Suprapubic skin (tissue), 4 donors: ENCODE measurements at regions not wholly inside any gene's neighbourhood (a gene's known extent, or its start where the extent isn't known, plus 50 kb on each side); places are given as distances from the start of the nearest gene placed in this dataset.
A peak's percentile ranks its signal among the peaks of the same experiment; 100 is the strongest.

ENCODE experiments used
- DNase-seq, 2 donors: peaks; one replicate each; pipeline ENCODE4 v3.0.0-alpha.2; 2019; ENCODE audit warnings: low spot score in 2 of 2
- H3K27ac ChIP-seq: fragments of 200-600 bp; sonication (generic); one replicate; pipeline ENCODE4 v1.5.1; 2019
- H3K27me3 ChIP-seq: fragments of 200-600 bp; sonication (generic); one replicate; pipeline ENCODE4 v1.5.1; 2019
- H3K36me3 ChIP-seq: fragments of 200-600 bp; sonication (generic); one replicate; pipeline ENCODE4 v1.5.1; 2019
- H3K4me1 ChIP-seq: fragments of 200-600 bp; sonication (generic); one replicate; pipeline ENCODE4 v1.5.1; 2019
- H3K4me3 ChIP-seq: fragments of 200-600 bp; sonication (generic); one replicate; pipeline ENCODE4 v1.5.1; 2019; ENCODE audit warnings: mild to moderate bottlenecking
- H3K9me3 ChIP-seq: fragments of 200-600 bp; sonication (generic); one replicate; pipeline ENCODE4 v1.5.1; 2019
- CTCF ChIP-seq, 2 donors: fragments of 200-600 bp in 1 of 2; fragments of 450-650 bp in 1 of 2; sonication (generic) in 1 of 2; IDR thresholded peaks; one replicate each; pipeline ENCODE4 v1.5.1; 2016 to 2019; ENCODE audit warnings: antibody characterized with exemption in 2 of 2, mild to moderate bottlenecking in 1 of 2, moderate library complexity in 1 of 2
- EP300 ChIP-seq: sonication (generic); formaldehyde crosslinking; IDR thresholded peaks from one replicate; pipeline ENCODE4 v1.6.1; 2017; ENCODE audit warnings: antibody characterized with exemption
- POLR2A ChIP-seq, 2 donors: fragments of 450-650 bp; IDR thresholded peaks; one replicate each; pipeline ENCODE4 v1.6.1; 2017; ENCODE audit warnings: antibody characterized with exemption in 2 of 2, mild to moderate bottlenecking in 2 of 2, moderate library complexity in 2 of 2
- POLR2AphosphoS5 ChIP-seq, 3 donors: sonication (generic); formaldehyde crosslinking; IDR thresholded peaks; one replicate each; pipeline ENCODE4 v1.6.1; 2017; ENCODE audit warnings: antibody characterized with exemption in 3 of 3
- WGBS: methylation state at CpG from one replicate; pipeline ENCODE4 v1.1.5; 2018; 5-methylcytosine and 5-hydroxymethylcytosine counted together

- Histone ChIP-seq H3K27me3 (no peaks in the 10 kb centered on the region), H3K9me3 (no peaks in the 10 kb centered on the region), H3K4me3 (no peak overlapping the region), H3K4me1 (no peaks in the 10 kb centered on the region), H3K27ac (no peak overlapping the region), H3K36me3 (peaks cover 23% of the 10 kb centered on the region)
- TF ChIP-seq EP300 (no peak), POLR2AphosphoS5 (IDR thresholded peaks at IDR 0.05) (no peak), POLR2A (IDR thresholded peaks at IDR 0.05) (no peak), CTCF (IDR thresholded peaks at IDR 0.05) (no peak)
- DNase-seq: no peak
- 78% methylated on average over 9 of the region's 9 CpGs for WGBS
These were observed 52.5 kb downstream of the EPRS1 start for GRCh38 chr1:219993554-219994433.

- peaks cover 38% of the 10 kb centered on the region for H3K36me3 ChIP-seq
- H3K4me1 ChIP-seq: no peaks in the 10 kb centered on the region
- no peak for TF ChIP-seq CTCF (IDR thresholded peaks at IDR 0.05)
- no peak for TF ChIP-seq POLR2AphosphoS5 (IDR thresholded peaks at IDR 0.05)
- no peak for TF ChIP-seq POLR2A (IDR thresholded peaks at IDR 0.05)
- TF ChIP-seq EP300: no peak
- no peaks in the 10 kb centered on the region for H3K9me3 ChIP-seq
- DNase-seq: no peak
- H3K27ac ChIP-seq: no peak overlapping the region
- 89% methylated on average over 2 of the region's 2 CpGs for WGBS
- no peaks in the 10 kb centered on the region for H3K27me3 ChIP-seq
- no peak overlapping the region for H3K4me3 ChIP-seq
These were observed 54.4 kb downstream of the EPRS1 start for GRCh38 chr1:219991919-219992318.

- H3K9me3 ChIP-seq: no peaks in the 10 kb centered on the region
- no peaks in the 10 kb centered on the region for H3K27me3 ChIP-seq
- WGBS: 50% methylated on average over 3 of the region's 3 CpGs
- H3K4me3 ChIP-seq: no peak overlapping the region
- TF ChIP-seq POLR2AphosphoS5 (IDR thresholded peaks at IDR 0.05) (no peak), POLR2A (IDR thresholded peaks at IDR 0.05) (no peak), CTCF (IDR thresholded peaks at IDR 0.05) (no peak), EP300 (no peak)
- no peaks in the 10 kb centered on the region for H3K4me1 ChIP-seq
- peaks cover 38% of the 10 kb centered on the region for H3K36me3 ChIP-seq
- no peak for DNase-seq
- H3K27ac ChIP-seq: no peak overlapping the region
These were observed 54.8 kb downstream of the EPRS1 start for GRCh38 chr1:219991511-219991810.

GRCh38 chr1:219990782-219991510 is 55.4 kb downstream of the EPRS1 start:
- no peak for DNase-seq
- no peaks in the 10 kb centered on the region for H3K27me3 ChIP-seq
- WGBS: 39% methylated on average over 2 of the region's 2 CpGs

More at GRCh38 chr1:219990782-219991510, 55.4 kb downstream of the EPRS1 start:
- peak in 1 of 2 donors; percentile 34 for TF ChIP-seq CTCF (IDR thresholded peaks at IDR 0.05)
- no peak for TF ChIP-seq EP300
- Histone ChIP-seq H3K4me1 (no peaks in the 10 kb centered on the region), H3K9me3 (no peaks in the 10 kb centered on the region), H3K27ac (no peak overlapping the region), H3K36me3 (peaks cover 36% of the 10 kb centered on the region), H3K4me3 (no peak overlapping the region)
